Aorta (tissue), 5 donors: ENCODE measurements at regions not wholly inside any gene's neighbourhood (a gene's known extent, or its start where the extent isn't known, plus 50 kb on each side); places are given as distances from the start of the nearest gene placed in this dataset.

Experiments used
- ATAC-seq: fragments of 200-7000 bp; cut with Tn5 transposase; one replicate; pipeline ENCODE4 v1.9.1; 2022; ENCODE audit warnings: moderate library complexity; ENCODE audit not compliant: low FRiP score
- DNase-seq, 2 donors: peaks; one replicate each; pipeline ENCODE4 v3.0.0-alpha.2; 2020
- H3K27ac ChIP-seq, 2 donors: one replicate each; pipeline ENCODE4 v1.5.1; 2013; ENCODE audit warnings: low read length in 2 of 2, mild to moderate bottlenecking in 2 of 2, moderate library complexity in 2 of 2, control low read depth in 1 of 2, inconsistent platforms in 1 of 2, low read depth in 1 of 2
- H3K27me3 ChIP-seq, 2 donors: one replicate each; pipeline ENCODE4 v1.6.1; 2013; ENCODE audit warnings: control low read depth in 1 of 2, low read length in 1 of 2, mild to moderate bottlenecking in 1 of 2, moderate library complexity in 1 of 2; ENCODE audit not compliant: insufficient read depth in 2 of 2, control insufficient read depth in 1 of 2
- H3K36me3 ChIP-seq, 2 donors: one replicate each; pipeline ENCODE4 v1.6.1; 2013; ENCODE audit warnings: control low read depth in 1 of 2, low read length in 1 of 2, mild to moderate bottlenecking in 1 of 2; ENCODE audit not compliant: insufficient read depth in 2 of 2, control insufficient read depth in 1 of 2
- H3K4me1 ChIP-seq, 2 donors: one replicate each; pipeline ENCODE4 v1.6.1; 2013; ENCODE audit warnings: low read length in 2 of 2, control low read depth in 1 of 2, mild to moderate bottlenecking in 1 of 2, moderate library complexity in 1 of 2; ENCODE audit not compliant: insufficient read depth in 2 of 2, control insufficient read depth in 1 of 2
- H3K4me3 ChIP-seq, 2 donors: one replicate each; pipeline ENCODE4 v1.5.1; 2013; ENCODE audit warnings: low read length in 2 of 2, control low read depth in 1 of 2, mild to moderate bottlenecking in 1 of 2
- H3K9me3 ChIP-seq: one replicate; pipeline ENCODE4 v1.6.1; 2013; ENCODE audit warnings: mild to moderate bottlenecking, low read length; ENCODE audit not compliant: control insufficient read depth
- WGBS, 2 donors: extraction: QIAGEN DNeasy Blood & Tissue Kit; methylation state at CpG; one replicate each; pipeline ENCODE4 v1.1.7; 2013; 5-methylcytosine and 5-hydroxymethylcytosine counted together
- intact Hi-C, 2 donors: fragments of 100-400 bp; cut with DNase I; formaldehyde crosslinking; loops; one replicate each; pipeline versions ENCODE4 v1.14.2 to v1.15.0; 2022
- donor health status: healthy with polysubstance abuse.
- donor health status: Bipolar disorder and iron deficiency.
- donor health status: DM: no; HTN: no; CAD: no.
- donor health status: DM: no; HTN: no; CAD: no.
- donor health status: DM: yes; HTN: yes; CAD: no.

- no peak for ATAC-seq
- H3K27ac ChIP-seq, result no peak overlapping the region
Observed at GRCh38 chr15:85942632-85943031, 137.0 kb upstream of the AGBL1 start.

GRCh38 chr15:85943151-85943550, 136.5 kb upstream of the AGBL1 start:
- Histone ChIP-seq H3K27ac (no peak overlapping the region), H3K4me3 (no peak overlapping the region), H3K27me3 (no peaks in the 10 kb centered on the region), H3K4me1 (no peaks in the 10 kb centered on the region), H3K9me3 (no peaks in the 10 kb centered on the region), H3K36me3 (no peaks in the 10 kb centered on the region)
- ATAC-seq (no peak), DNase-seq (no peak)
- intact Hi-C loops, result no loop called here
- 75 to 77% methylated on average over 4 of the region's 4 CpGs for WGBS, 2 donors

More at GRCh38 chr15:85942632-85943031, 137.0 kb upstream of the AGBL1 start:
- Histone ChIP-seq H3K9me3 (no peaks in the 10 kb centered on the region), H3K4me1 (no peaks in the 10 kb centered on the region), H3K4me3 (no peak overlapping the region), H3K36me3 (no peaks in the 10 kb centered on the region), H3K27me3 (no peaks in the 10 kb centered on the region)
- DNase-seq, result no peak
- WGBS, 2 donors, result 76% methylated on average over 5 of the region's 5 CpGs
- intact Hi-C loops, result no loop called here

- Histone ChIP-seq H3K9me3 (no peaks in the 10 kb centered on the region), H3K4me3 (no peak overlapping the region), H3K27me3 (no peaks in the 10 kb centered on the region), H3K4me1 (no peaks in the 10 kb centered on the region), H3K36me3 (no peaks in the 10 kb centered on the region), H3K27ac (no peak overlapping the region)
- intact Hi-C loops, result no loop called here
- 37 to 40% methylated on average over 2 of the region's 2 CpGs for WGBS, 2 donors
- DNase-seq (no peak), ATAC-seq (no peak)
Observed at GRCh38 chr15:85943791-85944190, 135.9 kb upstream of the AGBL1 start.

GRCh38 chr15:85947021-85947420, 132.7 kb upstream of the AGBL1 start:
- intact Hi-C loops, result no loop called here
- WGBS, 2 donors, result 56 to 59% methylated on average over 3 of the region's 3 CpGs
- DNase-seq (no peak), ATAC-seq (no peak)
- no peaks in the 10 kb centered on the region for H3K36me3 ChIP-seq
- H3K27ac ChIP-seq, result no peak overlapping the region
- peaks cover 1% of the 10 kb centered on the region for H3K9me3 ChIP-seq
- H3K4me1 ChIP-seq, result no peaks in the 10 kb centered on the region
- no peak overlapping the region for H3K4me3 ChIP-seq
- no peaks in the 10 kb centered on the region for H3K27me3 ChIP-seq

- Histone ChIP-seq H3K9me3 (peaks cover 1% of the 10 kb centered on the region), H3K27me3 (no peaks in the 10 kb centered on the region), H3K27ac (no peak overlapping the region), H3K4me1 (no peaks in the 10 kb centered on the region), H3K4me3 (no peak overlapping the region), H3K36me3 (no peaks in the 10 kb centered on the region)
- DNase-seq (no peak), ATAC-seq (no peak)
- WGBS, 2 donors, result 93% methylated on average over 7 of the region's 7 CpGs
- intact Hi-C loops, result no loop called here
Observed at GRCh38 chr15:85947936-85948335, 131.7 kb upstream of the AGBL1 start.

GRCh38 chr15:85950101-85950500, 129.6 kb upstream of the AGBL1 start:
- intact Hi-C loops, result no loop called here
- DNase-seq (no peak), ATAC-seq (no peak)
- WGBS, 2 donors, result 53 to 59% methylated on average over 5 of the region's 5 CpGs
- peaks cover 1% of the 10 kb centered on the region for H3K9me3 ChIP-seq
- no peak overlapping the region for H3K27ac ChIP-seq
- H3K4me1 ChIP-seq, result no peaks in the 10 kb centered on the region
- H3K27me3 ChIP-seq, result no peaks in the 10 kb centered on the region
- no peak overlapping the region for H3K4me3 ChIP-seq
- no peaks in the 10 kb centered on the region for H3K36me3 ChIP-seq

GRCh38 chr15:85954586-85954985, 125.1 kb upstream of the AGBL1 start:
- Histone ChIP-seq H3K4me1 (no peaks in the 10 kb centered on the region), H3K9me3 (peaks cover 3% of the 10 kb centered on the region), H3K27ac (no peak overlapping the region), H3K36me3 (no peaks in the 10 kb centered on the region), H3K27me3 (no peaks in the 10 kb centered on the region), H3K4me3 (no peak overlapping the region)
- ATAC-seq (no peak), DNase-seq (no peak)
- intact Hi-C loops, result no loop called here
- 31 to 46% methylated on average over 1 of the region's 1 CpG for WGBS, 2 donors

GRCh38 chr15:85955501-85956391, 123.9 kb upstream of the AGBL1 start:
- 88 to 91% methylated on average over 3 of the region's 3 CpGs for whole genome bisulfite sequencing, 2 donors
- no peaks in the 10 kb centered on the region for H3K27me3 ChIP-seq
- intact Hi-C loops, result no loop called here
- H3K27ac ChIP-seq, result no peak overlapping the region
- no peak for ATAC-seq
- no peak overlapping the region for H3K4me3 ChIP-seq
- no peak for DNase-seq
- no peaks in the 10 kb centered on the region for H3K4me1 ChIP-seq
- H3K36me3 ChIP-seq, result no peaks in the 10 kb centered on the region
- peaks cover 3% of the 10 kb centered on the region for H3K9me3 ChIP-seq

- no peak for ATAC-seq
- no peak overlapping the region for H3K4me3 ChIP-seq
- H3K36me3 ChIP-seq, result no peaks in the 10 kb centered on the region
- H3K27me3 ChIP-seq, result no peaks in the 10 kb centered on the region
- DNase-seq, result no peak
- WGBS, 2 donors, result 26 to 35% methylated on average over 2 of the region's 2 CpGs
- no peak overlapping the region for H3K27ac ChIP-seq
- intact Hi-C loops, result no loop called here
- H3K9me3 ChIP-seq, result peaks cover 2% of the 10 kb centered on the region
- no peaks in the 10 kb centered on the region for H3K4me1 ChIP-seq
Observed at GRCh38 chr15:85956532-85957275, 123.0 kb upstream of the AGBL1 start.
